Loucy (cell line): ENCODE measurements at regions not wholly inside any gene's neighbourhood (a gene's known extent, or its start where the extent isn't known, plus 50 kb on each side); places are given as distances from the start of the nearest gene placed in this dataset.

Source experiments
- H2AFZ ChIP-seq: fragments of 200-600 bp; sonication (generic); 2 replicates; pipeline ENCODE4 v1.6.0; 2016; ENCODE audit warnings: antibody characterized with exemption, mild to moderate bottlenecking, low read length, moderate library complexity
- H3F3A ChIP-seq: fragments of 200-600 bp; 2 replicates; pipeline ENCODE4 v1.6.0; 2016; ENCODE audit warnings: antibody characterized with exemption, low read depth, mild to moderate bottlenecking
- H3K27me3 ChIP-seq: fragments of 200-600 bp; sonication (generic); 2 replicates; pipeline ENCODE4 v1.6.1; 2014; ENCODE audit warnings: low read length, mild to moderate bottlenecking; ENCODE audit not compliant: insufficient read depth, poor library complexity, severe bottlenecking
- H3K36me3 ChIP-seq: fragments of 200-600 bp; sonication (generic); 2 replicates; pipeline ENCODE4 v1.6.1; 2016; ENCODE audit warnings: low read length; ENCODE audit not compliant: insufficient read depth
- H3K4me1 ChIP-seq: fragments of 200-600 bp; sonication (generic); 2 replicates; pipeline ENCODE4 v1.5.1; 2014; ENCODE audit warnings: low read length, mild to moderate bottlenecking; ENCODE audit not compliant: insufficient read depth, poor library complexity, severe bottlenecking
- H3K4me2 ChIP-seq: fragments of 200-600 bp; sonication (generic); 2 replicates; pipeline ENCODE4 v1.6.0; 2014; ENCODE audit warnings: antibody characterized with exemption, low read length, low read depth, mild to moderate bottlenecking; ENCODE audit not compliant: poor library complexity, severe bottlenecking
- H3K4me3 ChIP-seq: fragments of 200-600 bp; sonication (generic); 2 replicates; pipeline ENCODE4 v1.5.1; 2014; ENCODE audit warnings: low read length, mild to moderate bottlenecking, mixed read lengths; ENCODE audit not compliant: poor library complexity, severe bottlenecking
- H3K79me2 ChIP-seq: fragments of 200-600 bp; sonication (generic); 2 replicates; pipeline ENCODE4 v1.6.1; 2014; ENCODE audit warnings: low read length; ENCODE audit not compliant: insufficient read depth
- H3K9ac ChIP-seq: fragments of 200-600 bp; sonication (generic); 2 replicates; pipeline ENCODE4 v1.6.0; 2014; ENCODE audit warnings: mild to moderate bottlenecking, low read depth, low read length, moderate library complexity; ENCODE audit not compliant: poor library complexity, severe bottlenecking
- H3K9me2 ChIP-seq: fragments of 200-600 bp; sonication (generic); replicated peaks from 2 replicates; pipeline ENCODE4 v1.6.1; 2016; ENCODE audit warnings: low read depth, low read length, mixed read lengths
- H3K9me3 ChIP-seq: fragments of 200-600 bp; sonication (generic); 2 replicates; pipeline ENCODE4 v1.6.1; 2014; ENCODE audit warnings: mild to moderate bottlenecking, antibody characterized with exemption, low read length, low read depth; ENCODE audit not compliant: insufficient read depth
- H4K20me1 ChIP-seq: fragments of 200-600 bp; sonication (generic); 2 replicates; pipeline ENCODE4 v1.6.0; 2014; ENCODE audit warnings: antibody characterized with exemption, low read length, mild to moderate bottlenecking; ENCODE audit not compliant: insufficient read depth, poor library complexity, severe bottlenecking
- EZH2phosphoT487 ChIP-seq: fragments of 200-600 bp; IDR thresholded peaks from 2 replicates; pipeline ENCODE4 v1.6.1; 2018; ENCODE audit warnings: antibody characterized with exemption, mild to moderate bottlenecking, moderate library complexity, borderline replicate concordance
- TF ChIP-seq, protein P1 (sequence below): fragments of 200-600 bp; sonication (generic); conservative IDR thresholded peaks from 2 replicates; pipeline ENCODE4 v1.5.1; 2014; ENCODE audit warnings: mild to moderate bottlenecking, antibody characterized with exemption, low read length

DNA sequence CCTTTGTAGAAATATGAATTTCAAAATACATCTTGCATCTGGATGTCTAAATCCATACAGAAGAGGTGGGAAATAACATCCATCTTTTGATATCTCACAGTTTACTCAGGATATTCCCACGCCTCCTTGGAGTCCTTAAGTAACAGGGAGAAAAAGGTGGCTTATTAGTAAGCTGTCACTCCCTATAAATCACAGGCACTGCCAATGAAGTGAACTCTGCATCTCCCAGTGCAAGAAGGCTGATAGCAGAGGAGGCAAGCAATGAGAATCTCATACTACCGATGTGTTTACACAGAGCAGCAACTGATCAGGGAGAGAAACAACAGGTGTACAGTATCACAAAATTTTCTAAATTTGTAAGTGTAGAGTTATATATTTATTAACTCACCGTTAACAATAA, 551.8 kb downstream of the NXPH1 start:
- H3K4me1 ChIP-seq, result no peaks in the 10 kb centered on the region
- no peaks in the 10 kb centered on the region for H3F3A ChIP-seq
- H3K9me3 ChIP-seq, result no peaks in the 10 kb centered on the region
- no peak overlapping the region for H3K9ac ChIP-seq
- TF ChIP-seq, protein P1, sequence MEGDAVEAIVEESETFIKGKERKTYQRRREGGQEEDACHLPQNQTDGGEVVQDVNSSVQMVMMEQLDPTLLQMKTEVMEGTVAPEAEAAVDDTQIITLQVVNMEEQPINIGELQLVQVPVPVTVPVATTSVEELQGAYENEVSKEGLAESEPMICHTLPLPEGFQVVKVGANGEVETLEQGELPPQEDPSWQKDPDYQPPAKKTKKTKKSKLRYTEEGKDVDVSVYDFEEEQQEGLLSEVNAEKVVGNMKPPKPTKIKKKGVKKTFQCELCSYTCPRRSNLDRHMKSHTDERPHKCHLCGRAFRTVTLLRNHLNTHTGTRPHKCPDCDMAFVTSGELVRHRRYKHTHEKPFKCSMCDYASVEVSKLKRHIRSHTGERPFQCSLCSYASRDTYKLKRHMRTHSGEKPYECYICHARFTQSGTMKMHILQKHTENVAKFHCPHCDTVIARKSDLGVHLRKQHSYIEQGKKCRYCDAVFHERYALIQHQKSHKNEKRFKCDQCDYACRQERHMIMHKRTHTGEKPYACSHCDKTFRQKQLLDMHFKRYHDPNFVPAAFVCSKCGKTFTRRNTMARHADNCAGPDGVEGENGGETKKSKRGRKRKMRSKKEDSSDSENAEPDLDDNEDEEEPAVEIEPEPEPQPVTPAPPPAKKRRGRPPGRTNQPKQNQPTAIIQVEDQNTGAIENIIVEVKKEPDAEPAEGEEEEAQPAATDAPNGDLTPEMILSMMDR, result no peak
- no peak for TF ChIP-seq EZH2phosphoT487
- H3K36me3 ChIP-seq, result no peaks in the 10 kb centered on the region
- no peak overlapping the region for H3K4me2 ChIP-seq
- no peaks in the 10 kb centered on the region for H3K27me3 ChIP-seq
- H4K20me1 ChIP-seq, result no peaks in the 10 kb centered on the region
- H2AFZ ChIP-seq, result no peak overlapping the region
- no peaks in the 10 kb centered on the region for H3K79me2 ChIP-seq
- no peak overlapping the region for H3K4me3 ChIP-seq
- no peaks in the 10 kb centered on the region for H3K9me2 ChIP-seq

GRCh38 chr7:8988267-8988666, 554.9 kb downstream of the NXPH1 start:
- no peak overlapping the region for H2AFZ ChIP-seq
- no peak overlapping the region for H3K9ac ChIP-seq
- H3K4me2 ChIP-seq, result no peak overlapping the region
- H3K9me3 ChIP-seq, result no peaks in the 10 kb centered on the region
- no peak overlapping the region for H3K4me3 ChIP-seq
- H3K9me2 ChIP-seq, result no peaks in the 10 kb centered on the region
- TF ChIP-seq, protein P1, result no peak
- TF ChIP-seq EZH2phosphoT487, result no peak
- no peaks in the 10 kb centered on the region for H4K20me1 ChIP-seq
- H3F3A ChIP-seq, result no peaks in the 10 kb centered on the region
- no peaks in the 10 kb centered on the region for H3K79me2 ChIP-seq
- H3K36me3 ChIP-seq, result no peaks in the 10 kb centered on the region
- H3K4me1 ChIP-seq, result no peaks in the 10 kb centered on the region
- no peaks in the 10 kb centered on the region for H3K27me3 ChIP-seq

DNA sequence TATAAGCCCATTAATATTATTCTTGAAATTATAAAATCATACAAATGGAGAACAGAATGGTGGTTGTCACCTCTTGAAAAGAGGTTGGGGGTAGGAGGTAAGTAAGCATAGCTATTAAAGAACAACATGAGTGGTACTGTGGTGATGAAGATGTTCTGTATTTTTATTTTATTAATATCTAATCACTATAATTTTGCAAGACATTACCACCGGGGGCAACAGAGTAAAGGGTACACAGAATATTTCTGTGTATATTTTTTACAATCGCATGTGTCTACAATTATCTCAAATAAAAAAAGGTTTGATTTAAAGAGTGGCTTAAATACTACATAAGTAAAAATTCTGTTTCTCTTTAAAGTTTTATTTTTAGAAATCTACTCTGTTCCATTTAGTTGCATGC, 557.8 kb downstream of the NXPH1 start:
- Histone ChIP-seq H3K4me2 (no peak overlapping the region), H3K9me2 (no peaks in the 10 kb centered on the region), H3K4me1 (no peaks in the 10 kb centered on the region), H3K9me3 (no peaks in the 10 kb centered on the region), H2AFZ (no peak overlapping the region), H3K79me2 (no peaks in the 10 kb centered on the region), H3F3A (no peaks in the 10 kb centered on the region), H3K4me3 (no peak overlapping the region), H3K27me3 (no peaks in the 10 kb centered on the region), H3K36me3 (no peaks in the 10 kb centered on the region), H3K9ac (no peak overlapping the region), H4K20me1 (no peaks in the 10 kb centered on the region)
- TF ChIP-seq, protein P1, result 0 out of 2 replicates have a peak, but pooled peaks have one; percentile 19
- no peak for TF ChIP-seq EZH2phosphoT487
